Endodermal cell (in vitro differentiated cells): ENCODE measurements at regions not wholly inside any gene's neighbourhood (a gene's known extent, or its start where the extent isn't known, plus 50 kb on each side); places are given as distances from the start of the nearest gene placed in this dataset.

Experiments
- DNase-seq: peaks from one replicate; pipeline ENCODE4 v3.0.0-alpha.2; 2017
- H3K27ac ChIP-seq: 2 replicates; pipeline ENCODE4 v1.5.1; 2013; ENCODE audit warnings: mild to moderate bottlenecking, low read depth, low read length, moderate library complexity
- H3K27me3 ChIP-seq: 2 replicates; pipeline ENCODE4 v1.6.1; 2013; ENCODE audit warnings: mild to moderate bottlenecking, low read length, moderate library complexity; ENCODE audit not compliant: insufficient read depth, control insufficient read depth, poor library complexity, severe bottlenecking
- H3K36me3 ChIP-seq: 2 replicates; pipeline ENCODE4 v1.7.0; 2013; ENCODE audit warnings: mild to moderate bottlenecking, low read length, moderate library complexity; ENCODE audit not compliant: control insufficient read depth, insufficient read depth
- H3K4me1 ChIP-seq: one replicate; pipeline ENCODE4 v1.7.0; 2013; ENCODE audit warnings: low read length; ENCODE audit not compliant: control insufficient read depth, insufficient read depth
- H3K4me3 ChIP-seq: 2 replicates; pipeline ENCODE4 v1.5.1; 2013; ENCODE audit warnings: mild to moderate bottlenecking, low read length, moderate library complexity
- H3K9ac ChIP-seq: 2 replicates; pipeline ENCODE4 v1.6.1; 2013; ENCODE audit warnings: mild to moderate bottlenecking, low read length, moderate library complexity; ENCODE audit not compliant: poor library complexity, severe bottlenecking; ENCODE audit errors: extremely low read depth
- H3K9me3 ChIP-seq: 2 replicates; pipeline ENCODE4 v1.6.1; 2013; ENCODE audit warnings: mild to moderate bottlenecking, low read length, moderate library complexity; ENCODE audit not compliant: control insufficient read depth
- H3K27ac Mint-ChIP-seq: 2 replicates; pipeline ENCODE4 v1.8.0; 2020; ENCODE audit warnings: mixed read lengths
- H3K27me3 Mint-ChIP-seq: 2 replicates; pipeline ENCODE4 v1.8.0; 2021; ENCODE audit warnings: mild to moderate bottlenecking, mixed read lengths; ENCODE audit not compliant: insufficient read depth
- H3K36me3 Mint-ChIP-seq: 2 replicates; pipeline ENCODE4 v1.8.0; 2020; ENCODE audit warnings: low read depth, mixed read lengths
- H3K4me1 Mint-ChIP-seq: 2 replicates; pipeline ENCODE4 v1.8.0; 2020; ENCODE audit warnings: mixed read lengths
- H3K4me3 Mint-ChIP-seq: 2 replicates; pipeline ENCODE4 v1.8.0; 2020; ENCODE audit warnings: mild to moderate bottlenecking, moderate library complexity, mixed read lengths
- H3K9me3 Mint-ChIP-seq: 2 replicates; pipeline ENCODE4 v1.8.0; 2020; ENCODE audit warnings: mild to moderate bottlenecking, mixed read lengths
- WGBS, 2 experiments: methylation state at CpG; one replicate each; pipeline versions ENCODE4 v1.1.5 to v1.1.7; 2013; ENCODE audit warnings: missing lambda C conversion rate in 2 of 2, mixed read lengths in 1 of 2; ENCODE audit not compliant: insufficient coverage in 1 of 2, insufficient read length in 1 of 2; 5-methylcytosine and 5-hydroxymethylcytosine counted together
- TF ChIP-seq, protein P1 (sequence below): fragments of 200-600 bp; sonication (generic); conservative IDR thresholded peaks from 2 replicates; pipeline ENCODE4 v1.5.0; 2021; ENCODE audit warnings: antibody characterized with exemption, mild to moderate bottlenecking

DNA sequence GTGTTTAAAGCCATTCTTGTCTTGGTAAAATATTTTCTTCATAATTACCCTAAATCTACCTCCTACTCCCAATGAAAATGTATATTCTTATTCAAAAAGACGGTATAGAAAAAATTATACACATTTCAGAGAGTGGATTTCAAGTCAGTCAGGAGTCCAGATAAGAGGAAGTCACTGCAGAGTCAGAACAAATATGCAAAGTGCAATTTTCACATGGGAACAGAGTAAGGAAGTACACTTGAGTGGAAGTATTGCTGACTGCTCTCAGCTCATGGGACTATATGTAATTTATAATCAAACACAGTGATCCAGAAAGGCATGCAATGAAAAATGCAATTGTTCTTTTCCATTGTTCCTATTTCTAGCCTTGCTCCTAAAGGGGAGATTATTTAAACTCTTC, 1128.0 kb downstream of the AACS start:
- Histone ChIP-seq H3K4me3 (no peak overlapping the region), H3K27ac (no peak overlapping the region), H3K27me3 (peaks cover 35% of the 10 kb centered on the region), H3K9me3 (no peaks in the 10 kb centered on the region), H3K36me3 (no peaks in the 10 kb centered on the region), H3K4me1 (no peaks in the 10 kb centered on the region), H3K9ac (no peak overlapping the region)
- Mint-ChIP-seq H3K4me3 (no peak overlapping the region), H3K9me3 (no peaks in the 10 kb centered on the region), H3K27me3 (peaks cover 63% of the 10 kb centered on the region), H3K4me1 (no peaks in the 10 kb centered on the region), H3K36me3 (no peaks in the 10 kb centered on the region), H3K27ac (no peak overlapping the region)
- TF ChIP-seq, protein P1, sequence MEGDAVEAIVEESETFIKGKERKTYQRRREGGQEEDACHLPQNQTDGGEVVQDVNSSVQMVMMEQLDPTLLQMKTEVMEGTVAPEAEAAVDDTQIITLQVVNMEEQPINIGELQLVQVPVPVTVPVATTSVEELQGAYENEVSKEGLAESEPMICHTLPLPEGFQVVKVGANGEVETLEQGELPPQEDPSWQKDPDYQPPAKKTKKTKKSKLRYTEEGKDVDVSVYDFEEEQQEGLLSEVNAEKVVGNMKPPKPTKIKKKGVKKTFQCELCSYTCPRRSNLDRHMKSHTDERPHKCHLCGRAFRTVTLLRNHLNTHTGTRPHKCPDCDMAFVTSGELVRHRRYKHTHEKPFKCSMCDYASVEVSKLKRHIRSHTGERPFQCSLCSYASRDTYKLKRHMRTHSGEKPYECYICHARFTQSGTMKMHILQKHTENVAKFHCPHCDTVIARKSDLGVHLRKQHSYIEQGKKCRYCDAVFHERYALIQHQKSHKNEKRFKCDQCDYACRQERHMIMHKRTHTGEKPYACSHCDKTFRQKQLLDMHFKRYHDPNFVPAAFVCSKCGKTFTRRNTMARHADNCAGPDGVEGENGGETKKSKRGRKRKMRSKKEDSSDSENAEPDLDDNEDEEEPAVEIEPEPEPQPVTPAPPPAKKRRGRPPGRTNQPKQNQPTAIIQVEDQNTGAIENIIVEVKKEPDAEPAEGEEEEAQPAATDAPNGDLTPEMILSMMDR, result no peak
- WGBS, 2 experiments, result 90% methylated on average over 1 of the region's 1 CpG; no CpG with 5 or more reads in 1 of the 2 experiments
- no peak for DNase-seq

DNA sequence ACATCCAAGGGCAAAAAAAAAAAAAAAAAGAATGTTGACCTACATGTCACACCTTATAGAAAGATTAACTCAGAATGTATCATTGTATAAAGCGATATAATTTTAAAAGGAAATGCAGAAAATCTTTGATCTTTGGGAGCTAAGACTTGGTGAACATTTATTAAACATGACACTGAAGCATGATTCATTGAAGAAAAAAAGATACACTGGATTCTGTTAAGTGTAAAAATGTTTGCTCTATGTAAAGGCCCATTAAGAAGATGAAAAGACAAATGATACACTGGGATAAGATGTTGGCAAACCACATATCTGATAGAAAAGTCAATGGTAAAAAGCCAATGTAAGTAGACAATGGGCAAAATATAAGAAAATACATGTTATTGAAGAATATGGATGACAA, 1131.0 kb downstream of the AACS start:
- TF ChIP-seq, protein P1, result no peak
- no peak overlapping the region for H3K4me3 ChIP-seq
- H3K4me1 Mint-ChIP-seq, result no peaks in the 10 kb centered on the region
- no peak overlapping the region for H3K27ac ChIP-seq
- peaks cover 12% of the 10 kb centered on the region for H3K27me3 ChIP-seq
- no peak overlapping the region for H3K4me3 Mint-ChIP-seq
- peaks cover 38% of the 10 kb centered on the region for H3K27me3 Mint-ChIP-seq
- no peak overlapping the region for H3K27ac Mint-ChIP-seq
- H3K36me3 ChIP-seq, result no peaks in the 10 kb centered on the region
- H3K4me1 ChIP-seq, result no peaks in the 10 kb centered on the region
- H3K36me3 Mint-ChIP-seq, result no peaks in the 10 kb centered on the region
- no peak overlapping the region for H3K9ac ChIP-seq
- H3K9me3 ChIP-seq, result no peaks in the 10 kb centered on the region
- no peaks in the 10 kb centered on the region for H3K9me3 Mint-ChIP-seq
- 95 to 100% methylated on average over 1 of the region's 1 CpG for WGBS, 2 experiments
- DNase-seq, result no peak

DNA sequence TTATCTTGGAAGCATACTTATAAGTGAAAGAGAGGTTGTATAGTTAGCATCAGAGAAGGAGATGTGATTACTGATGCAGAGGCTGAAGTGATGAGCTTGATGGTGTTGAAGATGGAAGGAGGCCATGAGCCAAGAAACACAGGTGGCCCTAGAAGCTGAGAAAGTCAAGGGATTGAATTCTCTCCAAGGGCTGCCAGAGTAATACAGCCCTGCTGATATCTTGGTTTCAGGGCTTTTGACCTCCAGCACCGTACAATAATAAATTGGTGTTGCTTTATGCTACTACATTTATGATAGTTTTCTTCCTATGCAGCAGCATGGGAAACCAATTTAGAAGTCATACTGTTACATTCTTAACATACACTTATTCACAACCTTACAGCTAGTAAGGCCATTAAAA, 1133.3 kb downstream of the AACS start:
- Mint-ChIP-seq H3K27me3 (peaks cover 17% of the 10 kb centered on the region), H3K4me1 (no peaks in the 10 kb centered on the region), H3K9me3 (no peaks in the 10 kb centered on the region), H3K36me3 (no peaks in the 10 kb centered on the region), H3K27ac (no peak overlapping the region), H3K4me3 (no peak overlapping the region)
- H3K9me3 ChIP-seq, result no peaks in the 10 kb centered on the region
- no peak overlapping the region for H3K27ac ChIP-seq
- no peaks in the 10 kb centered on the region for H3K4me1 ChIP-seq
- no peaks in the 10 kb centered on the region for H3K27me3 ChIP-seq
- DNase-seq, result no peak
- TF ChIP-seq, protein P1, result no peak
- H3K9ac ChIP-seq, result no peak overlapping the region
- no peak overlapping the region for H3K4me3 ChIP-seq
- 91 to 100% methylated on average over 1 of the region's 1 CpG for WGBS, 2 experiments
- no peaks in the 10 kb centered on the region for H3K36me3 ChIP-seq
